ENCODE measurements at regions not wholly inside any gene's neighbourhood (a gene's known extent, or its start where the extent isn't known, plus 50 kb on each side); places are given as distances from the start of the nearest gene placed in this dataset.
A peak's percentile ranks its signal among the peaks of the same experiment; 100 is the strongest.

GRCh38 chr5:125461641-125462072 lies 715.2 kb upstream of the ZNF608 start:
- no peaks in the 10 kb centered on the region for H3K9me3 ChIP-seq (ENCODE audit: control insufficient read depth, insufficient read depth, low read depth, low read length)
- in situ Hi-C loops (cut with HindIII; ENCODE audit: low pct_unique_long_range_greater_than_20kb, low sequenced_read_pairs) (no loop called here), intact Hi-C loops (cut with micrococcal nuclease; ENCODE audit: unreplicated experiment) (no loop called here)
- H3K4me1 ChIP-seq (ENCODE audit: control insufficient read depth, insufficient read depth, low read length) = no peaks in the 10 kb centered on the region
- no peaks in the 10 kb centered on the region for H3K27me3 ChIP-seq (ENCODE audit: control insufficient read depth, insufficient read depth, low read length)
- no peak overlapping the region for H3K4me3 ChIP-seq (ENCODE audit: low read depth in 2 of 2, low read length in 2 of 2)
- ChIA-PET POLR2A (interaction anchor here (0.5 kb wide), 1 partner anchor 373 kb away, joined by 9 read pairs; no protein-coding TSS in a partner anchor), CTCF (no interaction called here)
- ATAC-seq = peak; percentile 81
- H3K27ac ChIP-seq (ENCODE audit: low read length) = peak overlapping the region; percentile 78
- no peak for TF ChIP-seq CTCF (IDR thresholded peaks at IDR 0.05)
- no peak for TF ChIP-seq POLR2AphosphoS5 (IDR thresholded peaks at IDR 0.05; ENCODE audit: low read depth, low read length)
- peak; percentile 61 for TF ChIP-seq TCF7L2 (IDR thresholded peaks at IDR 0.05; ENCODE audit: low read depth, low read length)
- no peak for TF ChIP-seq SIN3A (IDR thresholded peaks at IDR 0.05; ENCODE audit: borderline replicate concordance, insufficient read depth, low read depth, low read length)
- TF ChIP-seq REST (IDR thresholded peaks at IDR 0.05; ENCODE audit: insufficient read depth in 1 of 2, low read depth in 2 of 2, low read length in 1 of 2) = no peak
- BruUV-seq (replicated peaks) = no TSS peak
- DNase-seq (ENCODE audit: low read depth, low spot score) = no peak
- no peaks in the 10 kb centered on the region for H3K36me3 ChIP-seq (ENCODE audit: control insufficient read depth, insufficient read depth, low read length)

- H3K36me3 ChIP-seq (ENCODE audit: control insufficient read depth, insufficient read depth, low read length) = no peaks in the 10 kb centered on the region
- no peaks in the 10 kb centered on the region for H3K4me1 ChIP-seq (ENCODE audit: control insufficient read depth, insufficient read depth, low read length)
- ATAC-seq = no peak
- peak overlapping the region; percentile 55; the same call in 1 of the 2 replicates for H3K27ac ChIP-seq (ENCODE audit: low read length)
- POLR2A ChIA-PET = no interaction called here
- CTCF ChIA-PET = no interaction called here
- H3K27me3 ChIP-seq (ENCODE audit: control insufficient read depth, insufficient read depth, low read length) = no peaks in the 10 kb centered on the region
- no peak for DNase-seq (ENCODE audit: low read depth, low spot score)
- H3K4me3 ChIP-seq (ENCODE audit: low read depth in 2 of 2, low read length in 2 of 2) = no peak overlapping the region
- no peaks in the 10 kb centered on the region for H3K9me3 ChIP-seq (ENCODE audit: control insufficient read depth, insufficient read depth, low read depth, low read length)
- intact Hi-C loops (cut with micrococcal nuclease; ENCODE audit: unreplicated experiment) = no loop called here
- no peak for TF ChIP-seq POLR2AphosphoS5 (IDR thresholded peaks at IDR 0.05; ENCODE audit: low read depth, low read length)
- no peak for TF ChIP-seq CTCF (IDR thresholded peaks at IDR 0.05)
- no TSS peak for BruUV-seq (replicated peaks)
- in situ Hi-C loops (cut with HindIII; ENCODE audit: low pct_unique_long_range_greater_than_20kb, low sequenced_read_pairs) = no loop called here
These were observed 717.1 kb upstream of the ZNF608 start for GRCh38 chr5:125463466-125464092.
